Endometrium (tissue), 2 donors: ENCODE measurements at regions not wholly inside any gene's neighbourhood (a gene's known extent, or its start where the extent isn't known, plus 50 kb on each side); places are given as distances from the start of the nearest gene placed in this dataset.
A peak's percentile ranks its signal among the peaks of the same experiment; 100 is the strongest.
"Not testable (repeated sequence)": the region's sequence is repeated elsewhere in the genome, so short reads cannot be mapped to it uniquely, and the experiment has no call there.

ENCODE experiments used
- FAIRE-seq: peaks from 2 replicates; lab custom pipeline; 2012; peaks lifted over from hg19 to GRCh38; lab: Jason Lieb, UNC
- donor health status: control.
- donor health status: control.

DNA sequence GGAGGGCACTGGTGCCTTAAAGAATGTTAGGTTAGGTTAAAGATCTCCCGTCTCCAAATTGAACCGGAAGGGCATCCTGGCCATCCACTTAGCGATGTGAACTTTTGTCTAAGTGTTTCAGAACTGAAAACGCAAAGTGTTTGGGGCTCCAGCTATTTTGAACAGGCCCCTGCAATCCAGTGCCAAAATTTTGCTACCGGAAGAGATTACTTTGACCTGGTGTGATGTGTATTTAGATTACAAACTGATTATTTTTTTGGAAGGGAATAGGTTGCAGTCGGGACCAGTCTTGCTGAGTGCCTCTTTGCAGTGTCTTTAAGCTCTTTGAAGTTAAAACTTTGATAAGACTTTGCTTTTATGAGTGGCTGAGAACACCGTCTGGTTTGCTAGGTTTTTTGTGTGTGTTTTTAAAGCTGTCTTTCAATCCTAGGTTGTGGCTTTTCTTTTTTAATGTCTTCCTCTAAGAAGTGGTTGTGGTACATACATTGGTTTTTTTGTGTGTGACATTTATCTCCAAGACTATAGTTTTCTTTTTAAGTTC lies 179.6 kb downstream of the OR4M2 start:
- peak; percentile 23 for FAIRE-seq

DNA sequence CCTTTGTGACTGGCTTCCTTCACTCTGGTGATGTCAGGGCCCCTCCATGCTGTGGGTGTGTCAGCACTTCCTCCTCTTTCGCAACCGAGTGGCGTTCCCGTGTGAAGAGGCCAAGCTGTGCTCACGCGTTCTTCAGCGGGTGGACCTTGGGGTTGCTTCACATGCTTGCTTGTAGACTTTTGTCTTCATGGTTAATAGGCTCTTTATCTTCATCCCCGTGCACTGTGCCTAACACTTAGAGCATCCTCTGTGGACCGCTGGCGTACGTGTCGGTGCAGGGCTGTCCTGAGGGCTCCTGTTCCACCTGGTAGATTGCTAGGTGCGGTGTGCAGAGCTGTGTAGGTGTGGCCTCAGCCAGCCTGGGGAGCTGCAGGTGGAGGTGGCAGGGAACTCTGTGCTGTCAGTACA lies 182.3 kb downstream of the OR4M2 start:
- no peak for FAIRE-seq

DNA sequence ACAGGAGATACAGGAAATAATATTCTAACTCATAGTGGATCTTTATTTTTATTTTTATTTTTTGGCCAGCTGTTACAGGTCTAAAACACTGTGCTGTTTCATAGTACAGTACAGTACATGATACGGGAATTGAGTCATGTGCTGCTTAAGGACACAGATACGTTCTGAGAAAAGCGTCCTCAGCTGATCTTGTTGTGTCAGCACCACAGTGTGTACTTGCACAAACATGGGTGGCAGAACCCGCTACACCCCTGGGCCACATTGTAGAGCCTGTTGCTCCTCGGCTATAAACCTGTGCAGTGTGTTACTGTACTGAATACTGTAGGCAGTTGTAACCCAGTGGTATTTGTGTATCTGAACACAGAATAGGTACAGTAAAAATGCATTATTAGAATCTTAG lies 183.4 kb downstream of the OR4M2 start:
- FAIRE-seq: no peak

DNA sequence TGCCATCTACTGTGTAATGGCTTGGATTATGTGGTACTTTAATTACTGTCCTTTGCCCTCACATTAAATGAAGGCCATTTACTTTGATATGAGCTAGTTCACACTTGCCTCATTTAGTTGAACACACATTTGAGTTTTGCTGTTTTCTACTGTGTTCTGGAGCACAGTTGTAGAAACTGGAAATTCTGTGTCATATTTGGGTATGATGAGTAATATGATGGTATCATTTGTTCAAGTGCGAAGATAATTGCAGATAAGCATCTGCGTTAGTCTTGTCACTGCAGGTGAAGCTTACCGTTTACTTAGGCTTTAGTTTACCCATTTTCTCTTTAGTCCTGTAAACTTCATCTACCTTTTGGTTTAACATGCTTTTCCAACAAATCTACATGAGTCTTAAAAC lies 183.9 kb downstream of the OR4M2 start:
- FAIRE-seq: not testable (repeated sequence)

DNA sequence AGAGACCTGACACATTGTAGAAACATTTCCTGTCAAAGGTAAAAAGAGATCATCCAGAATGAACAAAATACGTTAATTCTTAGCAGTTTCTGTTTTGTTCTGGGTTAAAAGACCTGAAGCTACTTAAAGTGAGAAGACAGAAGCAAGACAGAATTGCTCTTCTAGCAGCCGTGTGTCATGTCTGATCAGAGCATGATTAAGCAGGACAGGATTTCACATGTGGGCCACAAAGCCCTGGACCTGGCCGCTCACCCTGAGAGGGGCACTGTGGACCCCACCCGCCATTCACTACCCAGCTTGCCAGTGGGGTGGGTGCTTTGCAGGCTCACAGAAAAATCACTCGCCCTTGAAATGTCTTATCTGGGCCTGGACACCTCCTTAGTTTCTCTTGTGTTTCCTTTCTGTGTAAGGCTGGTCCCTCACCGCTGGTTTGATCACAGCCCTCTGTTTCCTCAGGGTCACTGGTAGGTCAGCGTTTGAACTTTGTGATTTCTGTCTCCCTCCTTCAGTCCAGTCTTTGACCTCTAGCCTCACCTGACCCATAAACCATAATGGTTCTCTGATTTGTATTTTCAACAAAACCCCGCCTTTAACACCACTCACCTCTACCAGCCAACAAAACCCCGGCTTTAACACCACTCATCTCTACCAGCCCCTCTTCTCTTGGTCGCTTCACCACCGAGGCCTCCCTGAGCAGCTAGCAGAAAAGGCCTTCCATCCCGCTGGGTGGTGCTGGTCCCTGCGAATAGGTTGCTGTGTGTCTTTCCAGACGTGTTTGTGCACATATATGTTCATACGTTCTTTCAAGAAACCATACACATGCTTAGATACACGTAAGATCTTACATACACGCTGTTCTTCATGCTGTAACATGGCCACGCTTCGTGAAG lies 185.0 kb downstream of the OR4M2 start:
- FAIRE-seq: no peak

DNA sequence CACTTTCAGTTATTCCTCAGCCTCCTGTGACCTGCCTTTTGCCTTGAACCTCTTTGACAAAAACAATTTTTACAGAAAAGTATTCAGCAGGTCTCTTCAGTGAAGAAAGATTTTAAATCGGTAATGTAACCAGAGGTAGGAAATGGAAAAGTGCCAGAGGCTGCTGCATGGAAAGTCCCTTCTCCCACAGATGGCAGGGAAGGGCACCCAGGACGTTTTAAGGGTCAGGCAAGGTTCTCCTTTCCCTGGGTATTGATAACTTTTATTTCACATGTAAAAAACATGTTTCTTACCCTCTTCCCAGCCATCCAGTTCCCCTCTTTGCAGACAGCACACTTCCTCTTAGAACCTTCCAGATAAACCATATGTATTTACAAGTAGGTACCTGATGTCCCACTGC lies 185.6 kb downstream of the OR4M2 start:
- no peak for FAIRE-seq

DNA sequence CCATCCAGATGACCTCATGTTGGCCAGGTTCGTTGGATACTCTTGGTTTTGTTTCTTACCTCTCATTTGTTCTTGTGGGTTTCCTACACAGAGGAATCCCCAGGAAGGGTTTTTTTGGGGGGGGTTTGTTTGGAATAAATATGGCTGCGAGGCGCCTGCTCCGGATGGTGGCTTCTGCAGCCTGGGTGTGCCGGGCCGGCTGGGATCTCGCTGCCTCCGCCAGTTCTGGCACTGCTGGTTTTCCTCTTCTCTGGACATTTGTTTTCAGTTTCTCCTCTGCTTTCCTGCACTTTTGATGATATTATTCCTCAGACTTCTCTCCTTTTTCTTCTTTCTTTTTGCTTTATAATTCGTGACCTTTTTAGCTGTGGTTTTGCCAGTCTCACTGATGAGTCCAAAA lies 187.4 kb downstream of the OR4M2 start:
- no peak for FAIRE-seq

DNA sequence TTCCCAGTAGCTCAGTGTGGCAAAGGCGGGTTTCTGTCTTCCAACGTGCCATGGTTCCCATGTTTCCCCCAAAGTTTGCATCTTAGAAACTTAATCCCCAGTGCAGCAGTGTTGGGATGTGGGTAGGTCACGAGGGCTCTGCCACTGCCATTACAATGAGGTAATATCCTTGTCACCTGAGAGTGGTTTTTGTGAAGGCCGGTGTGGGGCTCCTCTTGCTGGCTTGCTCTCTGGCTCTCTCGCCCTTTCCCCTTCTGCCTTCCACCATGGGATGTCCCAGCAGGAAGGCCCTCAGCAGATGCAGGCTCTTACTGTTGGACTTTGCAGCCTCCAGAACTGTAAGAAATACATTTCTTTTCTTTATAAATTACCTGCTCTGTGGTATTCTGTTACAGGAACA lies 187.9 kb downstream of the OR4M2 start:
- FAIRE-seq: not testable (repeated sequence)

DNA sequence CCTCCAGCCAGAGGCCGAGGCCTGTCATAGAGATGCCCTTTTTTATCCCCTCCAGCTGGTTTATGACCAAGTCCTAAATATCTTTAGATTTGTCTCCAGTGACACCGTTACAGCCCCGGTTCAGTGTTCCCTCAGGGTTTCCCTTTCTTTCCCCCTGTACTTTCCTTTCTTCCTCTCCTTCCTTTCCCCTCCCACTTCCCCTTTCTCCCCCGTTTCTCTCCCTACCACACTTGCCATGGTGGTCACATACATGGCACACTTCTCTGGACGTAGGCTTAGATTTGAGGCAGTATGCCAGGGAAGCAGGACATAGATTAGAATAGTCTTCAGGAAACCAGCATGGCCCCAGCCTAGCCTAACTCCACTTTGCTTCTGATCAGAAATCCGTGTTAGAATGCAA lies 188.3 kb downstream of the OR4M2 start:
- not testable (repeated sequence) for FAIRE-seq

DNA sequence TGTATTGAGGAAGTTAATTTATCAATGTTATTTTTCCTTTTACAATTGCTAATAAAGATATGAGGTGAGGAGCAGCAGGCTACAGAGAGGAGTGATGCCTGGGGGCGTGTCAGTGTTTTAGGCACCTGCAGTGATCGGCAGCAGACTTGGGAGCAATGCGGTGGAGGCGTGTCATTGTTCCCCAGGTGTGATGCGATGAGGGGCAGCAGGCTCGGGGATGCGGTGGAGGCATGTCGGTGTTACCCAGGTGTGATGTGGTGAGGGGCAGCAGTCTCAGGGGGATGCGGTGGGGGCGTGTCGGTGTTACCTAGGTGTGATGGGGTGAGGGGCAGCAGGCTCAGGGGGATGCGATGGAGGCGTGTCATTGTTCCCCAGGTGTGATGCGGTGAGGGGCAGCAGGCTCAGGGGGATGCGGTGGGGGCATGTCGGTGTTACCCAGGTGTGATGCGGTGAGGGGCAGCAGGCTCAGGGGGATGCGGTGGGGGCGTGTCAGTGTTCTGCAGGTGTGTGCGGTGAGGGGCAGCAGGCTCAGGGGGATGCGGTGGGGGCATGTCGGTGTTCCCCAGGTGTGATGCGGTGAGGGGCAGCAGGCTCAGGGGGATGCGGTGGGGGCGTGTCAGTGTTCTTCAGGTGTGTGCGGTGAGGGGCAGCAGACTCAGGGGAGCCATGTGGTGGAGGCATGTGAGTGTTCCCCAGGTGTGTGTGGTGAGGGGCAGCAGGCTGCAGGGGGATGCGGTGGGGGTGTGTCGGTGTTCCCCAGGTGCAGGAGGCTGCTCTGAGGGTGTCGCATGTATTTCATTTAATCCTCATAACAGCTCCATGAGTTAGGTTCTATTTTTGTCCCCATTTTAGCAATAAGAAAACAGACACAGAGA lies 186.2 kb upstream of the GOLGA6L22 start:
- FAIRE-seq: not testable (repeated sequence)

DNA sequence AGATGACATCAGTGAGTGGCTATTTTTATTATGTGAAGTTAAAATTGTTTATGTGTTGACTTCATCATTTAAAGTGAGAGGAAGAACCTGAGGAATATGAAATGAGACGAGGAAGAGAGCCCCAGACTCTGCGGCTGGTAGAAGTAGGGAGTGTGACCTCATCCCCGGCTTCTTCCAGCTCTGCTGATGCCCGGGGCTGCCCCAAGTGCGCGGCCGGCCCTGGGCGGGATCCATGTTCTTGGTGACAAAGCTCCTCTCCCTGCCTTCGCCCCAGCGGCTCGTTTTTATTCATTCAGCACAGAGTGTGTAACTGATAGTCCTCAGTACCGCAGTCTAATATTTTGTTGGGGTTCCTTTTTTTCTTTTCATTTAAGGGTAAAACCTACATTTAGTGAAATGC lies 185.5 kb upstream of the GOLGA6L22 start:
- not testable (repeated sequence) for FAIRE-seq

DNA sequence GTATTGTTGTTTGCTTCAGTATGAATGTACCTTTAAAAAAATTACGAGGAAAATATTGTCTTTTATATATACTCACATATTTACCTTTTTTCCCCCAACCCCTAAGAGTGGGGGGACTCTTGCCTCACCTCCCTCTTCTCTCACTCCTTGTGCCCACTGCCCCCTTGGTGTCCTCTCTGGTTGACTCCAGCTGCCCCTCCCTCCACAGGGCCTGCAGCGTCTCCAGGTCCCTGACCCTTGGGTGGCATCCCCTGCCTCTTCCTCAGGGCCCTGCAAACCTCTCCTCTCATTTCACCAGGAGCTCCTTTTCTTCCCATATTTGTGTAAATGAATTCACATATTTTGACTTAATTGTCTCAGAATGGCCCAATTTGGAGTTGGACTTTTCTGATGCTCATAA lies 184.3 kb upstream of the GOLGA6L22 start:
- not testable (repeated sequence) for FAIRE-seq

DNA sequence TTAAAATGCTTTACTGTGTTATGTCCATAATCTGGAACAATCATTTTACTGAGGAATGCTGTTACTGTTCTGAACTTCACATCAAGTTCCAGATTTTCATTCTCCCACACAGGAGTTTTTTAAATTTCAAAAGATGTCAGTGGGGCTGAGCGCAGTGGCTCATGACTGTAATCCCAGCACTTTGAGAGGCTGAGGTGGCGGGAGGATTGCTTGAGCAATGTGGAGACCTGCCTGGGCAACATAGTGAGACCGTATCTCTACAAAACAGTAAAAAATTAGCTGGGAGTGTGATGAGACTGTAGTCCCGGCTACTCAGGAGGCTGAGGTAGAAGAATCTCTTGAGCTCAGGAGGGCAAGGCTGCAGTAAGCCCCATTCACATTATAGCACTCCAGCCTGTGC lies 177.9 kb upstream of the GOLGA6L22 start:
- FAIRE-seq: not testable (repeated sequence)

DNA sequence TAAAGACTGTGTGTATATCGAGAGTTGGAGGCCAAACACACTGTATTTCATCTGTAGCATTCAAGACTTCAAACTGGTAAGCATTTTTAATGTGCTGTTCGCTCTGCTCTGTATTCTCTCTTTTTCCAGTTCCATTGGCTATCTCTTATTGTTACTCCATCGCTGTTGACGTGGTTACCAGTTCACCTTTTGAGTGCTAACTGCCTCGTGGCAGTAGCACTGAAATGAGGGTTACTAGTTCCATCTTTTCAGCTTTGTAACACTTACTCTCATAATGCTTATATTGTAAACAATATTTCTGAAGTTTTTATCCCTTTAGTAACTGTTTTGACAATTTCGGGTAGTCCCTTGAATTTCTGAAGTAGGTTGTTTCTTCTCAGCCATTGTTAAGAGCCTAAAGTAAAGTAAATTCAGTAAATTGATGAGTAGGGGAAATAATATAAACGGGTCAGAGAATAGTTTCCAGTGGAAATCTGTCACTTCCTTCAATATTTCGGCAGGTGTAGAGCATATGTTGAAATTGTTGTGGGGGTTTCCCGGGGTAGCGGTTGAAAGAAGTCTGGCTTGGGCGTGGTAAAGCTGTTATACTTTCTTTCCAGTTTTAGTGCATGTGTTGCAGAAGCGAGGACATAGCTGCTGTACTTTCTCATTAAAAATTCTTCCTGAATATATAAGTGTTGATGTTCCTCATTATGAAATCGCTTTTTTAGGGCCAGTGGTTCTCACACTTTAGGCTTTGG lies 175.7 kb upstream of the GOLGA6L22 start:
- not testable (repeated sequence) for FAIRE-seq

DNA sequence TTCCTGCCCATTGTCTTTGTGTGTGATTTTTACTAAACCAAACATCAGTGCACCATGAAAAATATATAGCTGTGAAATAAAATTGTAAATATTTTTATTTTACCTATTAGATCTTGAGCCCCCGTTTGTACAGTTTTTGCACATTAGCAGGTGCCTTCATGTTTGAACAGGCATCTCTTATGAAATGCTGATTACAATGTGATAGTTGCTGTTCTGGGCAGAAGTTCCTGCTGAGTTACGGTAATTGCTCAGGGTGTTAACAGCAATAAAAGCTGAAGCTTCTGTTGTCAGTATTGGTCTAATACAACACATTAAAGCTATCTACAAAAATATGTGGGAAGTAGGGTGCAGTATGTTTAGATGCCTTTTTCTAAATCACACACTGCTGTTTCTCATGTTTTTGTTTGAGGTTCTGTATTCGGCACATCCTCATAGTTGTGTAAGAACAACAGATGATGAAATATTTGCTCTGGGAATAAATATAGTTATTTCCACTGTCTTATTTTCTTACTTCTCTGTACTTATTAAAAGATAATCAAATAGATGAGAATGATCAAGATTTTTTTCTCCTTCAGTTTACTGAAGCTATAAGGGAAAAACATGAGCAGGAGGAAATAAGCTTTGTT lies 173.8 kb upstream of the GOLGA6L22 start:
- FAIRE-seq: not testable (repeated sequence)

DNA sequence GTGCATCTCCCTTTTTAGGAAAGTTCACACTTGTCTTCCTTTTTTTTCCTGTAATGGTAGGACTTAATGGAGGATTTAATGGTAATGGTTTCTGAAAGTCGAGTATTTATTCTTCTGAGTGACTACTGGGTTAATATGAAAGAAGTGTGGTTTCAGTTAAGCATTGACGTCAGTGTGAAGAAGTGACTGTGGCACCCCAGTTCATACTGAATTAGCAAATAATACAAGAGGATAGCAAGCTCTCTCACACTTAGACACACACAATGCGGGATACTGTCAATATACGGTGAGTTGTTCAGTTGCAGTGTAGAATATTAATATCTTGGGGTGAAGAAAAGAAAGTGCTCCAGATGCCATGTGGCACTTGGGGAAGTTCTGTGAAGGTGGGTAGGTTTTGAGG lies 167.6 kb upstream of the GOLGA6L22 start:
- FAIRE-seq: not testable (repeated sequence)

DNA sequence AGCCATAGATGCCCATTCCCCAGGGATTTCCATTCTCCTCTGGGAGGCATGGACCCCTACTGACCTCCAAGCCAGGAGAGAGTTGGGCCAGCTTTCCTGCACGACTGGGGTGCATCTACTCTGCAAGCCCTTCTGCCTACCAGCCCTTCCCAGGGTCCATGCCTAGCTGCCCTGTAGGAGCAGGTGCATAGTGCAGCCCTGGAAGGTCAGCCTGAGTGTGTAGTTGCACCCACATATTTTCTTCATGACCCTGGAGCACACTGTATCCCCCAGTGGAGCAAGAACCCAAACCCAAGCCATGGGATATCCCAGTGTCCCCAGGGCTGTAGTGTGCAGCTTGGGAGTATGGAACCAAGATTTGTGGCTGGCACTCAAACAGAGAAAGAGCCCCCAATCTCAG lies 155.6 kb upstream of the GOLGA6L22 start:
- not testable (repeated sequence) for FAIRE-seq
